ENCODE measurements at regions not wholly inside any gene's neighbourhood (a gene's known extent, or its start where the extent isn't known, plus 50 kb on each side); places are given as distances from the start of the nearest gene placed in this dataset.

- TF ChIP-seq POLR2A (IDR thresholded peaks at IDR 0.05; ENCODE audit: low read depth, low read length) (no peak), CTCF (IDR thresholded peaks at IDR 0.05; ENCODE audit: extremely low read depth in 1 of 2, insufficient read depth in 1 of 2, low read depth in 1 of 2, low read length in 2 of 2) (no peak), MYC (IDR thresholded peaks at IDR 0.05; ENCODE audit: low read depth, low read length) (no peak), FOS (IDR thresholded peaks at IDR 0.05; ENCODE audit: borderline replicate concordance, insufficient read depth, low read length) (no peak), POLR2AphosphoS5 (IDR thresholded peaks at IDR 0.05; ENCODE audit: insufficient read depth, low read depth, low read length) (no peak), EZH2 (IDR thresholded peaks at IDR 0.05; ENCODE audit: borderline replicate concordance, low read depth, low read length, severe bottlenecking) (no peak)
Observed at GRCh38 chr19:28322491-28322890, 890.5 kb downstream of the UQCRFS1 start.

Data from endothelial cell of umbilical vein (primary cell).